OCI-LY7 (cell line): ENCODE measurements at regions not wholly inside any gene's neighbourhood (a gene's known extent, or its start where the extent isn't known, plus 50 kb on each side); places are given as distances from the start of the nearest gene placed in this dataset.

Source experiments
- CTCF ChIP-seq: fragments of 200-600 bp; sonication (generic); conservative IDR thresholded peaks from 2 replicates; pipeline ENCODE4 v1.5.1; 2014; ENCODE audit warnings: mild to moderate bottlenecking, antibody characterized with exemption, low read length, moderate library complexity, mixed read lengths
- EZH2phosphoT487 ChIP-seq: fragments of 200-600 bp; sonication (generic); IDR thresholded peaks from 2 replicates; pipeline ENCODE4 v1.6.1; 2018; ENCODE audit warnings: low read depth, borderline replicate concordance, mild to moderate bottlenecking, mixed run types, antibody characterized with exemption, low read length, moderate library complexity, mixed read lengths

DNA sequence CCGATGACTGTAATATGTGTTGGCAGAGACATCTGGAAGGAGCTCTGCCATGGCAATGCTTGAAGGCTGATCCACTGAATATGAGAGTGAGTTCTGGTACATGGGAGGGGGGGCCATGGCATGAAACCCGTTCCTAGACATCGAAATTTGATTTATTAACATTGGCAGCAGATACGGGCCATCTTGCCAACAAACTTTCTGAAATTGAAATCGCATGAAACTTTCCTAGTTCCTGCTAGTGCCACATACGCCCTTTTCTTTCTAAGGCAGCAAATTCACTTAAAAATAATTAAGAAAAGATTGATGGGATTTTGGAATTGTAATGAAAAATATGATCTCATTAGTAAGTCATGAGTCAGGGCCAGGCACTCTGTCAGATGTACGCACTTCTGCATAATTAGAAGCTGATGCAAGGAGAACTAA is 91.8 kb upstream of the KMT2C start:
- TF ChIP-seq CTCF (no peak), EZH2phosphoT487 (no peak)
